Panc1 (cell line): ENCODE measurements at regions not wholly inside any gene's neighbourhood (a gene's known extent, or its start where the extent isn't known, plus 50 kb on each side); places are given as distances from the start of the nearest gene placed in this dataset.

ENCODE experiments used
- CTCF ChIP-seq: fragments of 450-650 bp; IDR thresholded peaks from 2 replicates; pipeline ENCODE4 v1.5.1; 2017; ENCODE audit warnings: mild to moderate bottlenecking
- POLR2AphosphoS5 ChIP-seq: IDR thresholded peaks from 2 replicates; pipeline ENCODE4 v1.6.1; 2012; ENCODE audit warnings: mild to moderate bottlenecking, low read depth, low read length, moderate library complexity

- no peak for TF ChIP-seq CTCF
- TF ChIP-seq POLR2AphosphoS5 = no peak
These were observed 59.6 kb upstream of the GJB6 start for GRCh38 chr13:20291675-20292074.
